ENCODE measurements at regions not wholly inside any gene's neighbourhood (a gene's known extent, or its start where the extent isn't known, plus 50 kb on each side); places are given as distances from the start of the nearest gene placed in this dataset.

DNA sequence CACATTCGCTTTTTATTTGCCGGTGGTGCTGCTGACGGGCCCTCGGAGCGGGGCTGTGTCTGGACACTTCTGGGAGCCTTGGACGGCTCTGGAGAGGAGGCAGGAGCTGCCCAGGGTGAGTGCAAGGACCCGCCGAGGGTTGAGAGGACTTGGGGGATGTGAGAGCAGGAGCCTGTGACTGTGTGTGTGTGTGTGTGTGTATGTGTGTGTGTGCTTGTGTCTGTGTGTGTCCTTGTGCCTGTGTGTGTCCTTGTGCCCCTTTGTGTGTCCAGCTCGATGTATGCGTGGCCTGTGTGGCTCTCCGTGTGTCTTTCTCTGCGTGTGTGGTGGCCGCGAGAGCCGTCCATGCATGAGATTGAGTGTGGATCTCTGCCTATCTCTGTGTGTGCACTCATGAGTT lies 179.6 kb upstream of the MYL2 start (continued):
- TF ChIP-seq PAX5 (IDR thresholded peaks at IDR 0.05; ENCODE audit: borderline replicate concordance, low read depth, low read length) = no peak

DNA sequence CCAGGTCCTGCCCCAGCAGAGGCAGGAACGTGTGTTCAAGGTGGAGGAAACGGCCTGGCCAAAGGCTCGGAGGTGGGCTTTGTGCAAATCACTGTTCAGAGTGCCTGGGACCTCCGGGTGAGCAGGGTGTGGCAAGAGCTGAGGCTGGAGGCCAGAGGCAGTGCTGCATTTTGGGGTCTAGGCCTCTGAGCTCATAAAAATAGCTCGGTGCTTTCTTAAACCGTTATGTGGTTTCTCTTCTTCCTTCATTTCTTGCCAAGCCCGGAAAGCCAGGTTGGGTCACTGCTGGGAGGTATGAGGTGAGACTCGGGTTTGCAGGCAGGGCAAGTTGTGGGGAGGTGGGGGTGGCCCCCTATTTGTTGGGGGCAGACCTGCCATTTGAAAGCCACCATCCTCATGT lies 178.8 kb upstream of the MYL2 start:
- WGBS (ENCODE audit: insufficient coverage, insufficient replicate concordance, low lambda C conversion rate, missing lambda C conversion rate) = 5% methylated on average over 8 of the region's 8 CpGs

More for the DNA sequence above, 178.8 kb upstream of the MYL2 start:
- POLR2A ChIA-PET = no interaction called here
- H3K27me3 ChIP-seq (replicated peaks in 1 of 2; ENCODE audit: control insufficient read depth in 2 of 2, insufficient read depth in 2 of 2, low read length in 1 of 2) = no peaks in the 10 kb centered on the region; a peak in 2 of 4 replicates
- TF ChIP-seq TCF12 (IDR thresholded peaks at IDR 0.05; ENCODE audit: low read depth, low read length) = no peak
- peak; percentile 47; the same call in 1 of the 2 replicates for TF ChIP-seq EED (IDR thresholded peaks at IDR 0.05; ENCODE audit: low read depth)
- TF ChIP-seq SIN3A (IDR thresholded peaks at IDR 0.05; ENCODE audit: low read depth, low read length) = no peak
- TF ChIP-seq ASH2L (IDR thresholded peaks at IDR 0.05; ENCODE audit: borderline replicate concordance, low read depth) = no peak
- TF ChIP-seq, protein P1, sequence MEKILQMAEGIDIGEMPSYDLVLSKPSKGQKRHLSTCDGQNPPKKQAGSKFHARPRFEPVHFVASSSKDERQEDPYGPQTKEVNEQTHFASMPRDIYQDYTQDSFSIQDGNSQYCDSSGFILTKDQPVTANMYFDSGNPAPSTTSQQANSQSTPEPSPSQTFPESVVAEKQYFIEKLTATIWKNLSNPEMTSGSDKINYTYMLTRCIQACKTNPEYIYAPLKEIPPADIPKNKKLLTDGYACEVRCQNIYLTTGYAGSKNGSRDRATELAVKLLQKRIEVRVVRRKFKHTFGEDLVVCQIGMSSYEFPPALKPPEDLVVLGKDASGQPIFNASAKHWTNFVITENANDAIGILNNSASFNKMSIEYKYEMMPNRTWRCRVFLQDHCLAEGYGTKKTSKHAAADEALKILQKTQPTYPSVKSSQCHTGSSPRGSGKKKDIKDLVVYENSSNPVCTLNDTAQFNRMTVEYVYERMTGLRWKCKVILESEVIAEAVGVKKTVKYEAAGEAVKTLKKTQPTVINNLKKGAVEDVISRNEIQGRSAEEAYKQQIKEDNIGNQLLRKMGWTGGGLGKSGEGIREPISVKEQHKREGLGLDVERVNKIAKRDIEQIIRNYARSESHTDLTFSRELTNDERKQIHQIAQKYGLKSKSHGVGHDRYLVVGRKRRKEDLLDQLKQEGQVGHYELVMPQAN (conservative IDR thresholded peaks at IDR 0.05) = no peak
- TF ChIP-seq RUNX3 (IDR thresholded peaks at IDR 0.05; ENCODE audit: low read length) = peak; percentile 85
- TF ChIP-seq CBFB (IDR thresholded peaks at IDR 0.05; ENCODE audit: low read depth) = 0 out of 2 replicates have a peak, but pooled peaks have one; percentile 44
- no peak for TF ChIP-seq SRF (IDR thresholded peaks at IDR 0.05; ENCODE audit: low read depth in 2 of 2, low read length in 2 of 2)
- no peak for TF ChIP-seq EGR1 (IDR thresholded peaks at IDR 0.05; ENCODE audit: borderline replicate concordance in 1 of 2, low read depth in 2 of 2, low read length in 2 of 2)
- TF ChIP-seq RAD51 (IDR thresholded peaks at IDR 0.05) = no peak
- TF ChIP-seq, protein P2, sequence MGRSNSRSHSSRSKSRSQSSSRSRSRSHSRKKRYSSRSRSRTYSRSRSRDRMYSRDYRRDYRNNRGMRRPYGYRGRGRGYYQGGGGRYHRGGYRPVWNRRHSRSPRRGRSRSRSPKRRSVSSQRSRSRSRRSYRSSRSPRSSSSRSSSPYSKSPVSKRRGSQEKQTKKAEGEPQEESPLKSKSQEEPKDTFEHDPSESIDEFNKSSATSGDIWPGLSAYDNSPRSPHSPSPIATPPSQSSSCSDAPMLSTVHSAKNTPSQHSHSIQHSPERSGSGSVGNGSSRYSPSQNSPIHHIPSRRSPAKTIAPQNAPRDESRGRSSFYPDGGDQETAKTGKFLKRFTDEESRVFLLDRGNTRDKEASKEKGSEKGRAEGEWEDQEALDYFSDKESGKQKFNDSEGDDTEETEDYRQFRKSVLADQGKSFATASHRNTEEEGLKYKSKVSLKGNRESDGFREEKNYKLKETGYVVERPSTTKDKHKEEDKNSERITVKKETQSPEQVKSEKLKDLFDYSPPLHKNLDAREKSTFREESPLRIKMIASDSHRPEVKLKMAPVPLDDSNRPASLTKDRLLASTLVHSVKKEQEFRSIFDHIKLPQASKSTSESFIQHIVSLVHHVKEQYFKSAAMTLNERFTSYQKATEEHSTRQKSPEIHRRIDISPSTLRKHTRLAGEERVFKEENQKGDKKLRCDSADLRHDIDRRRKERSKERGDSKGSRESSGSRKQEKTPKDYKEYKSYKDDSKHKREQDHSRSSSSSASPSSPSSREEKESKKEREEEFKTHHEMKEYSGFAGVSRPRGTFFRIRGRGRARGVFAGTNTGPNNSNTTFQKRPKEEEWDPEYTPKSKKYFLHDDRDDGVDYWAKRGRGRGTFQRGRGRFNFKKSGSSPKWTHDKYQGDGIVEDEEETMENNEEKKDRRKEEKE (IDR thresholded peaks at IDR 0.05) = no peak
- TF ChIP-seq, protein P3, sequence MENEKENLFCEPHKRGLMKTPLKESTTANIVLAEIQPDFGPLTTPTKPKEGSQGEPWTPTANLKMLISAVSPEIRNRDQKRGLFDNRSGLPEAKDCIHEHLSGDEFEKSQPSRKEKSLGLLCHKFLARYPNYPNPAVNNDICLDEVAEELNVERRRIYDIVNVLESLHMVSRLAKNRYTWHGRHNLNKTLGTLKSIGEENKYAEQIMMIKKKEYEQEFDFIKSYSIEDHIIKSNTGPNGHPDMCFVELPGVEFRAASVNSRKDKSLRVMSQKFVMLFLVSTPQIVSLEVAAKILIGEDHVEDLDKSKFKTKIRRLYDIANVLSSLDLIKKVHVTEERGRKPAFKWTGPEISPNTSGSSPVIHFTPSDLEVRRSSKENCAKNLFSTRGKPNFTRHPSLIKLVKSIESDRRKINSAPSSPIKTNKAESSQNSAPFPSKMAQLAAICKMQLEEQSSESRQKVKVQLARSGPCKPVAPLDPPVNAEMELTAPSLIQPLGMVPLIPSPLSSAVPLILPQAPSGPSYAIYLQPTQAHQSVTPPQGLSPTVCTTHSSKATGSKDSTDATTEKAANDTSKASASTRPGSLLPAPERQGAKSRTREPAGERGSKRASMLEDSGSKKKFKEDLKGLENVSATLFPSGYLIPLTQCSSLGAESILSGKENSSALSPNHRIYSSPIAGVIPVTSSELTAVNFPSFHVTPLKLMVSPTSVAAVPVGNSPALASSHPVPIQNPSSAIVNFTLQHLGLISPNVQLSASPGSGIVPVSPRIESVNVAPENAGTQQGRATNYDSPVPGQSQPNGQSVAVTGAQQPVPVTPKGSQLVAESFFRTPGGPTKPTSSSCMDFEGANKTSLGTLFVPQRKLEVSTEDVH (IDR thresholded peaks at IDR 0.05; ENCODE audit: low read depth, partially characterized antibody) = no peak
- RAD21 ChIA-PET (ENCODE audit: unreplicated experiment) = no interaction called here
- BruUV-seq (replicated peaks) = no TSS peak
- no peak overlapping the region for H3K4me3 ChIP-seq
- CTCF ChIA-PET = no interaction called here
- no peaks in the 10 kb centered on the region for H3K9me3 ChIP-seq (replicated peaks; ENCODE audit: control insufficient read depth, insufficient read depth, low read length)
- FAIRE-seq (no peak), ATAC-seq (no peak; the same call in 1 of the 3 replicates), DNase-seq (ENCODE audit: low read depth, low spot score) (no peak)
- peak overlapping the region; percentile 0; the same call in 1 of the 2 replicates for H3K4me2 ChIP-seq (ENCODE audit: control insufficient read depth, insufficient read depth)
- H3K4me1 ChIP-seq (ENCODE audit: control insufficient read depth, insufficient read depth, low read length) = peaks cover 13% of the 10 kb centered on the region
- no peaks in the 10 kb centered on the region for H3K36me3 ChIP-seq (ENCODE audit: control insufficient read depth in 2 of 2, insufficient read depth in 2 of 2, low read length in 1 of 2)
- H2AFZ ChIP-seq (ENCODE audit: control insufficient read depth, low read depth, low read length) = peak overlapping the region; percentile 61
- intact Hi-C loops (cut with micrococcal nuclease; ENCODE audit: unreplicated experiment) = no loop called here
- in situ Hi-C loops (cut with MboI) = no loop called here
- no peaks in the 10 kb centered on the region for H3K79me2 ChIP-seq (ENCODE audit: control insufficient read depth, insufficient read depth, low read length)
- no peak overlapping the region for H3K27ac ChIP-seq (ENCODE audit: control insufficient read depth, insufficient read depth)
- H3K9ac ChIP-seq (ENCODE audit: control insufficient read depth, insufficient read depth, low read length) = no peak overlapping the region
- H4K20me1 ChIP-seq (ENCODE audit: control insufficient read depth, insufficient read depth) = no peaks in the 10 kb centered on the region
- SMC1A ChIA-PET (ENCODE audit: uncharacterized antibody, unreplicated experiment) = no interaction called here
